Trophoblast cell (in vitro differentiated cells and primary cell): ENCODE measurements at regions not wholly inside any gene's neighbourhood (a gene's known extent, or its start where the extent isn't known, plus 50 kb on each side); places are given as distances from the start of the nearest gene placed in this dataset.
A peak's percentile ranks its signal among the peaks of the same experiment; 100 is the strongest.

Experiments used
- DNase-seq, 2 donors: peaks; one replicate each; pipeline ENCODE4 v3.0.0-alpha.2; 2016
- H2AFZ ChIP-seq: 2 replicates; pipeline ENCODE4 v1.6.1; 2013; ENCODE audit warnings: low read length, moderate library complexity, mild to moderate bottlenecking; ENCODE audit not compliant: insufficient read depth, poor library complexity
- H2AK5ac ChIP-seq: 2 replicates; pipeline ENCODE4 v1.6.1; 2013; ENCODE audit warnings: mild to moderate bottlenecking, low read length
- H2BK120ac ChIP-seq: 2 replicates; pipeline ENCODE4 v1.6.1; 2013; ENCODE audit warnings: low read length, mild to moderate bottlenecking, moderate library complexity; ENCODE audit not compliant: insufficient read depth, poor library complexity
- H2BK12ac ChIP-seq: 2 replicates; pipeline ENCODE4 v1.6.1; 2013; ENCODE audit warnings: mild to moderate bottlenecking, low read length, moderate library complexity
- H2BK5ac ChIP-seq: 2 replicates; pipeline ENCODE4 v1.6.1; 2013; ENCODE audit warnings: low read length, low read depth, moderate library complexity, mild to moderate bottlenecking; ENCODE audit not compliant: poor library complexity
- H3K14ac ChIP-seq: 2 replicates; pipeline ENCODE4 v1.6.1; 2013; ENCODE audit warnings: mild to moderate bottlenecking, low read length
- H3K18ac ChIP-seq: 2 replicates; pipeline ENCODE4 v1.6.1; 2013; ENCODE audit warnings: mild to moderate bottlenecking, low read length
- H3K23ac ChIP-seq: 2 replicates; pipeline ENCODE4 v1.6.1; 2013; ENCODE audit warnings: low read length
- H3K27ac ChIP-seq: 2 replicates; pipeline ENCODE4 v1.5.1; 2013; ENCODE audit warnings: low read depth, mild to moderate bottlenecking, inconsistent platforms, low read length, moderate library complexity
- H3K27me3 ChIP-seq: 2 replicates; pipeline ENCODE4 v1.6.1; 2013; ENCODE audit warnings: inconsistent platforms, mild to moderate bottlenecking, low read length, moderate library complexity; ENCODE audit not compliant: insufficient read depth
- H3K36me3 ChIP-seq, 2 experiments: 1 replicate in 1 of 2; 2 replicates in 1 of 2; pipeline ENCODE4 v1.6.1; 2013; ENCODE audit warnings: low read length in 2 of 2, mild to moderate bottlenecking in 2 of 2, moderate library complexity in 1 of 2; ENCODE audit not compliant: insufficient read depth in 2 of 2, control insufficient read depth in 1 of 2
- H3K4ac ChIP-seq: 2 replicates; pipeline ENCODE4 v1.6.1; 2013; ENCODE audit warnings: low read depth, mild to moderate bottlenecking, low read length, moderate library complexity
- H3K4me1 ChIP-seq, 2 experiments: 1 replicate in 1 of 2; 2 replicates in 1 of 2; pipeline ENCODE4 v1.6.1; 2013; ENCODE audit warnings: low read length in 2 of 2, mild to moderate bottlenecking in 2 of 2, moderate library complexity in 1 of 2; ENCODE audit not compliant: insufficient read depth in 2 of 2, control insufficient read depth in 1 of 2
- H3K4me2 ChIP-seq: 2 replicates; pipeline ENCODE4 v1.6.1; 2013; ENCODE audit warnings: inconsistent platforms, mild to moderate bottlenecking, low read length, moderate library complexity
- H3K4me3 ChIP-seq: 2 replicates; pipeline ENCODE4 v1.5.1; 2013; ENCODE audit warnings: mild to moderate bottlenecking, low read depth, low read length, inconsistent platforms
- H3K79me1 ChIP-seq: one replicate; pipeline ENCODE4 v1.6.1; 2013; ENCODE audit warnings: low read length
- H3K79me2 ChIP-seq: 2 replicates; pipeline ENCODE4 v1.6.1; 2013; ENCODE audit warnings: low read length, mild to moderate bottlenecking; ENCODE audit not compliant: control insufficient read depth, insufficient read depth, poor library complexity
- H3K9ac ChIP-seq: 2 replicates; pipeline ENCODE4 v1.6.1; 2013; ENCODE audit warnings: mild to moderate bottlenecking, low read length
- H3K9me3 ChIP-seq: 2 replicates; pipeline ENCODE4 v1.6.1; 2013; ENCODE audit warnings: low read depth, mild to moderate bottlenecking, control low read depth, inconsistent platforms, low read length; ENCODE audit not compliant: insufficient read depth
- H4K12ac ChIP-seq: 2 replicates; pipeline ENCODE4 v1.6.1; 2013; ENCODE audit warnings: low read depth, mild to moderate bottlenecking, low read length, moderate library complexity
- H4K8ac ChIP-seq: 2 replicates; pipeline ENCODE4 v1.6.1; 2013; ENCODE audit warnings: low read depth, mild to moderate bottlenecking, low read length, moderate library complexity
- H4K91ac ChIP-seq: one replicate; pipeline ENCODE4 v1.6.1; 2013; ENCODE audit warnings: low read depth, mild to moderate bottlenecking, low read length, moderate library complexity
- WGBS: extraction: QIAGEN DNeasy Blood & Tissue Kit; methylation state at CpG from one replicate; pipeline ENCODE4 v1.1.7; 2013; ENCODE audit warnings: missing lambda C conversion rate; ENCODE audit not compliant: insufficient read length, insufficient coverage; ENCODE audit errors: extremely low coverage; 5-methylcytosine and 5-hydroxymethylcytosine counted together

- H3K18ac ChIP-seq = no peak overlapping the region
- DNase-seq = no peak
- H3K23ac ChIP-seq = no peak overlapping the region
- H3K27ac ChIP-seq = no peak overlapping the region
- H3K4me1 ChIP-seq = no peaks in the 10 kb centered on the region
- H3K9ac ChIP-seq = no peak overlapping the region
- H4K8ac ChIP-seq = no peak overlapping the region
- no peak overlapping the region for H3K14ac ChIP-seq
- peaks cover 2% of the 10 kb centered on the region for H3K9me3 ChIP-seq
- no peak overlapping the region for H2BK120ac ChIP-seq
- H3K4ac ChIP-seq = no peak overlapping the region
- no peak overlapping the region for H2AFZ ChIP-seq
- no peak overlapping the region for H2AK5ac ChIP-seq
- no peak overlapping the region for H4K12ac ChIP-seq
- no peaks in the 10 kb centered on the region for H3K36me3 ChIP-seq
- no peak overlapping the region for H3K4me3 ChIP-seq
- no CpG with 5 or more reads among the region's 11 CpGs for WGBS
- H3K4me2 ChIP-seq = no peak overlapping the region
- H2BK12ac ChIP-seq = no peak overlapping the region
- no peak overlapping the region for H4K91ac ChIP-seq
- no peaks in the 10 kb centered on the region for H3K79me1 ChIP-seq
- H3K79me2 ChIP-seq = no peaks in the 10 kb centered on the region
- H3K27me3 ChIP-seq = no peaks in the 10 kb centered on the region
- H2BK5ac ChIP-seq = no peak overlapping the region
Observed at GRCh38 chr16:86854058-86854621, 275.8 kb downstream of the FOXL1 start.

GRCh38 chr16:86854626-86855294, 276.4 kb downstream of the FOXL1 start:
- H3K4me3 ChIP-seq = no peak overlapping the region
- no peak overlapping the region for H2BK12ac ChIP-seq
- no peaks in the 10 kb centered on the region for H3K79me2 ChIP-seq
- no peak overlapping the region for H2BK5ac ChIP-seq
- no peak overlapping the region for H2BK120ac ChIP-seq
- no peak overlapping the region for H4K8ac ChIP-seq
- H3K79me1 ChIP-seq = no peaks in the 10 kb centered on the region
- no peak overlapping the region for H3K14ac ChIP-seq
- H3K4me2 ChIP-seq = no peak overlapping the region
- H2AFZ ChIP-seq = no peak overlapping the region
- H3K27me3 ChIP-seq = no peaks in the 10 kb centered on the region
- no peak for DNase-seq
- H2AK5ac ChIP-seq = no peak overlapping the region
- 100% methylated on average over 3 of the region's 7 CpGs for WGBS
- no peaks in the 10 kb centered on the region for H3K4me1 ChIP-seq
- no peak overlapping the region for H3K18ac ChIP-seq
- H4K91ac ChIP-seq = no peak overlapping the region
- H3K9me3 ChIP-seq = peaks cover 2% of the 10 kb centered on the region
- no peaks in the 10 kb centered on the region for H3K36me3 ChIP-seq
- no peak overlapping the region for H3K27ac ChIP-seq
- no peak overlapping the region for H3K9ac ChIP-seq
- no peak overlapping the region for H4K12ac ChIP-seq
- H3K23ac ChIP-seq = no peak overlapping the region
- H3K4ac ChIP-seq = no peak overlapping the region

GRCh38 chr16:86856946-86857586, 278.7 kb downstream of the FOXL1 start:
- Histone ChIP-seq H4K91ac (no peak overlapping the region), H3K14ac (no peak overlapping the region), H3K79me2 (no peaks in the 10 kb centered on the region), H2AK5ac (no peak overlapping the region), H3K23ac (no peak overlapping the region), H2BK120ac (no peak overlapping the region), H3K4me1 (no peaks in the 10 kb centered on the region), H2BK12ac (no peak overlapping the region), H2AFZ (no peak overlapping the region), H3K4ac (no peak overlapping the region), H3K4me3 (no peak overlapping the region), H3K27ac (no peak overlapping the region), H4K8ac (no peak overlapping the region), H3K27me3 (no peaks in the 10 kb centered on the region), H3K9me3 (peaks cover 6% of the 10 kb centered on the region), H3K36me3 (no peaks in the 10 kb centered on the region), H4K12ac (no peak overlapping the region), H3K79me1 (no peaks in the 10 kb centered on the region), H2BK5ac (no peak overlapping the region), H3K9ac (no peak overlapping the region), H3K4me2 (no peak overlapping the region), H3K18ac (no peak overlapping the region)
- no peak for DNase-seq
- whole genome bisulfite sequencing = no CpG with 5 or more reads among the region's 15 CpGs

- Histone ChIP-seq H3K14ac (no peak overlapping the region), H2BK12ac (no peak overlapping the region), H4K8ac (no peak overlapping the region), H3K23ac (peak overlapping the region; percentile 55), H3K79me2 (no peaks in the 10 kb centered on the region), H2AFZ (no peak overlapping the region), H2BK120ac (no peak overlapping the region), H2AK5ac (no peak overlapping the region), H3K18ac (no peak overlapping the region), H4K91ac (no peak overlapping the region), H4K12ac (no peak overlapping the region), H3K36me3 (no peaks in the 10 kb centered on the region), H3K9ac (no peak overlapping the region), H3K9me3 (peaks cover 4% of the 10 kb centered on the region), H3K27ac (no peak overlapping the region), H3K4me3 (peak overlapping the region; percentile 23), H3K4me2 (no peak overlapping the region), H2BK5ac (no peak overlapping the region), H3K27me3 (no peaks in the 10 kb centered on the region), H3K4ac (no peak overlapping the region), H3K4me1 (no peaks in the 10 kb centered on the region), H3K79me1 (no peaks in the 10 kb centered on the region)
- 100% methylated on average over 1 of the region's 2 CpGs for WGBS
- no peak for DNase-seq
Observed at GRCh38 chr16:86857807-86858206, 279.5 kb downstream of the FOXL1 start.
